ENCODE measurements at regions not wholly inside any gene's neighbourhood (a gene's known extent, or its start where the extent isn't known, plus 50 kb on each side); places are given as distances from the start of the nearest gene placed in this dataset.

GRCh38 chr10:28862219-28862618 lies 184.9 kb downstream of the BAMBI start:
- no peaks in the 10 kb centered on the region for H3K36me3 ChIP-seq (ENCODE audit: control insufficient read depth, insufficient read depth, low read length)
- in situ Hi-C loops (cut with HindIII; ENCODE audit: low pct_unique_long_range_greater_than_20kb, low sequenced_read_pairs), result no loop called here
- H3K4me1 ChIP-seq (ENCODE audit: control insufficient read depth, insufficient read depth, low read length), result no peaks in the 10 kb centered on the region
- no peak overlapping the region for H3K27ac ChIP-seq (ENCODE audit: low read length)
- no peak overlapping the region for H3K4me3 ChIP-seq (ENCODE audit: low read depth in 2 of 2, low read length in 2 of 2)
- BruUV-seq (replicated peaks), result no TSS peak
- ATAC-seq, result no peak
- intact Hi-C loops (cut with micrococcal nuclease; ENCODE audit: unreplicated experiment), result no loop called here
- H3K27me3 ChIP-seq (ENCODE audit: control insufficient read depth, insufficient read depth, low read length), result no peaks in the 10 kb centered on the region
- ChIA-PET POLR2A (no interaction called here), CTCF (no interaction called here)
- TF ChIP-seq SIN3A (IDR thresholded peaks at IDR 0.05; ENCODE audit: borderline replicate concordance, insufficient read depth, low read depth, low read length) (no peak), CTCF (IDR thresholded peaks at IDR 0.05) (no peak)
- no peak for DNase-seq (ENCODE audit: low read depth, low spot score)
- H3K9me3 ChIP-seq (ENCODE audit: control insufficient read depth, insufficient read depth, low read depth, low read length), result no peaks in the 10 kb centered on the region

GRCh38 chr10:28869606-28870201 lies 192.4 kb downstream of the BAMBI start:
- Histone ChIP-seq H3K27me3 (ENCODE audit: control insufficient read depth, insufficient read depth, low read length) (no peaks in the 10 kb centered on the region), H3K27ac (ENCODE audit: low read length) (no peak overlapping the region), H3K36me3 (ENCODE audit: control insufficient read depth, insufficient read depth, low read length) (no peaks in the 10 kb centered on the region), H3K4me1 (ENCODE audit: control insufficient read depth, insufficient read depth, low read length) (no peaks in the 10 kb centered on the region), H3K9me3 (ENCODE audit: control insufficient read depth, insufficient read depth, low read depth, low read length) (no peaks in the 10 kb centered on the region), H3K4me3 (ENCODE audit: low read depth in 2 of 2, low read length in 2 of 2) (no peak overlapping the region)
- TF ChIP-seq REST (IDR thresholded peaks at IDR 0.05; ENCODE audit: insufficient read depth in 1 of 2, low read depth in 2 of 2, low read length in 1 of 2) (no peak), SIN3A (IDR thresholded peaks at IDR 0.05; ENCODE audit: borderline replicate concordance, insufficient read depth, low read depth, low read length) (no peak), TCF7L2 (IDR thresholded peaks at IDR 0.05; ENCODE audit: low read depth, low read length) (no peak), POLR2AphosphoS5 (IDR thresholded peaks at IDR 0.05; ENCODE audit: low read depth, low read length) (no peak), CTCF (IDR thresholded peaks at IDR 0.05) (no peak)
- no TSS peak for BruUV-seq (replicated peaks)
- ChIA-PET CTCF (interaction anchor here (0.6 kb wide), 1 partner anchor 16 kb away, joined by 6 read pairs; no protein-coding TSS in a partner anchor), POLR2A (no interaction called here)
- in situ Hi-C loops (cut with HindIII; ENCODE audit: low pct_unique_long_range_greater_than_20kb, low sequenced_read_pairs) (no loop called here), intact Hi-C loops (cut with micrococcal nuclease; ENCODE audit: unreplicated experiment) (no loop called here)
- no peak for DNase-seq (ENCODE audit: low read depth, low spot score)
- ATAC-seq, result no peak

Data from Panc1 (cell line).